ENCODE measurements at regions not wholly inside any gene's neighbourhood (a gene's known extent, or its start where the extent isn't known, plus 50 kb on each side); places are given as distances from the start of the nearest gene placed in this dataset.

GRCh38 chr12:107288414-107289127 lies 195.2 kb upstream of the CRY1 start:
- TF ChIP-seq CTCF (conservative IDR thresholded peaks at IDR 0.05; ENCODE audit: low read length) = no peak
- no peak for TF ChIP-seq EZH2phosphoT487 (IDR thresholded peaks at IDR 0.05; ENCODE audit: borderline replicate concordance)
